ENCODE measurements at regions not wholly inside any gene's neighbourhood (a gene's known extent, or its start where the extent isn't known, plus 50 kb on each side); places are given as distances from the start of the nearest gene placed in this dataset.
"Not testable (repeated sequence)": the region's sequence is repeated elsewhere in the genome, so short reads cannot be mapped to it uniquely, and the experiment has no call there.

DNA sequence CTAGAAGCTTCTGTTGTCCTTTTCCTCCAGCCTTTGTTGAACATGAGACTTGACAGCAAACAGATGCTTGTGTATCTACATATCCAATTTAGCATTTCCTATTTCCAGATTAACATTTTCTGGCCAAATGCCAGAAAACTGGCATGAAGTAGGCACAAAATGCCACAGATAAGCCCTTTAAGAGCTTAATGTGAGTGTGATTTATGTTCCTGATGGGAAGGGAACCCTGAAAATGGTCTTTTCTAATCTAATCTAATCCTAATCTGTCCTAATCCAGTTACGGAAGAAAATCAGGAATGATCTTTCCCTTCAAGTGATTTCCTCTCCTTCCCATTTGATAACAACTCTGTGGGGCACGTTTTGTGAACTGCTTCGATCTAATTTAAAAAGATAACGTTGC lies 133.0 kb upstream of the C1QTNF7 start:
- no peak for DNase-seq

- no peak for DNase-seq
Measured at GRCh38 chr4:15295421-15296162, 132.2 kb upstream of the C1QTNF7 start.

DNA sequence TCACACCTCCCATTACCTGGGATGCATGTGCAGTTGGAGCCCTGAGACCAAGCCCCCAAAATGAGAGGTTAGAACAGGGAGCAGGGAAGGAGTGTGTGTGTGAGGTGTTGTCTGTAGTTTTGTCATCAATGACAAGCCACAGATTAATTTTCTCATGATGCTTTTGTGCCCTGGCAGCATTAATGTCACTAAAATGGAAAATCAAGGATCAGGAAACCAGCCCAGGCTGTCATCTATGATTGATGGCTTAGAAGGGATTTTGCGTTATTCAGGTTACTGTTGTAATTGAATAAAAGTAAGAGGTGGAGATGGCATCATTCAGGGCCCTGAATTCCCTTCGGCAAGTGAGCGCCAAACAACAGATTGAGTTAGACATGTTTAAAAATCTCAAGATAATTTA lies 130.5 kb upstream of the C1QTNF7 start:
- DNase-seq, result no peak

GRCh38 chr4:15299627-15300026 lies 128.2 kb upstream of the C1QTNF7 start:
- no peak for DNase-seq

DNA sequence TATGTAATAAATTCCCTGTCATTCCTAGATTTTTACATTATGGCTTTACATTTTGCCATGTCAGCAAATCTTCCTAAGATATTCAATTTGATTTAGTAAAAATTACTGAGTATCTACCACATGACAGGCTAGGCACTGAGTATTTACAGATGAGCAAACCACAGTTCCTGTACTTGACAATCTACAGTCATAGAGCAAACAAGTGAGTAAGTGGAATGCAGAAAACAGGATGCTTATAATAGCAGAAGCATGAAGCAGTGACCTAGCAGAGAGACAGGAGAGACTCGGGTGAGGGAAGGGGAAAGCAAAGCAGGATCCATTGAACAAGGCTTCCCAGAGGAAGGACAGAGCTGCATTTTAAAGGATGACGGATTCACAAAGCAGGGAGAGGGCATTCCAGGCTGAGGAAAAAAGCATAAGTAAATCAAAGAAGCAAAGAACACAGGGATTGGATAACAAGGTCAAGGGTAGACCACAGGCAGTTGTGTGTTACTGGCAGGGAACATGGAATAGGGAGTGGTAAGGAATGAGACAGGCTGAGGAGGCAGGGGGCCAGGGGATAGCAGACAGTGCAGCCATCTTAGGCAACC lies 124.7 kb upstream of the C1QTNF7 start:
- DNase-seq, result no peak

- DNase-seq, result no peak
Measured at GRCh38 chr4:15314974-15315373, 112.9 kb upstream of the C1QTNF7 start.

GRCh38 chr4:15317246-15317645 lies 110.6 kb upstream of the C1QTNF7 start:
- no peak for DNase-seq

GRCh38 chr4:15318621-15319348 lies 109.0 kb upstream of the C1QTNF7 start:
- no peak for DNase-seq

- no peak for DNase-seq
Measured at GRCh38 chr4:15320121-15320678, 107.6 kb upstream of the C1QTNF7 start.

- no peak for DNase-seq
Measured at GRCh38 chr4:15322006-15322405, 105.8 kb upstream of the C1QTNF7 start.

DNA sequence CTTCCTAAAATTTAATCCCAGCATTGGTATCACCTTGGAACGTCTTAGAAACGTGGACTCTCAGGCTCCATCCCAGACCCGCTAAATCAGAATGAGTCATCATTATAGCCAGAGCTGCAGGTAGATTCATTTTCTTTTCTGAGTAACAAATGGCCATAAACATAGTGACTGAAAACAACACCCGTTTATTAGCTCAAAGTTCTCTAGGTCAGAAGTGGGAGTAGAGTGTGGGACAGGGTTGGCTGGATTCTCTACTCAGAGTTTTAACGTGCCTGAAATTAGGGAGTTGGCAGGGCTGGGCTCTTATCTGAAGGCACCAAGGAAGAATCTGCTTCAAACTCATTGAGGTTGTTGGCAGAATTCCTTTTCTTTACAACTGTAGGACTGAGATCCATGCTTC lies 101.8 kb upstream of the C1QTNF7 start:
- no peak for DNase-seq

DNA sequence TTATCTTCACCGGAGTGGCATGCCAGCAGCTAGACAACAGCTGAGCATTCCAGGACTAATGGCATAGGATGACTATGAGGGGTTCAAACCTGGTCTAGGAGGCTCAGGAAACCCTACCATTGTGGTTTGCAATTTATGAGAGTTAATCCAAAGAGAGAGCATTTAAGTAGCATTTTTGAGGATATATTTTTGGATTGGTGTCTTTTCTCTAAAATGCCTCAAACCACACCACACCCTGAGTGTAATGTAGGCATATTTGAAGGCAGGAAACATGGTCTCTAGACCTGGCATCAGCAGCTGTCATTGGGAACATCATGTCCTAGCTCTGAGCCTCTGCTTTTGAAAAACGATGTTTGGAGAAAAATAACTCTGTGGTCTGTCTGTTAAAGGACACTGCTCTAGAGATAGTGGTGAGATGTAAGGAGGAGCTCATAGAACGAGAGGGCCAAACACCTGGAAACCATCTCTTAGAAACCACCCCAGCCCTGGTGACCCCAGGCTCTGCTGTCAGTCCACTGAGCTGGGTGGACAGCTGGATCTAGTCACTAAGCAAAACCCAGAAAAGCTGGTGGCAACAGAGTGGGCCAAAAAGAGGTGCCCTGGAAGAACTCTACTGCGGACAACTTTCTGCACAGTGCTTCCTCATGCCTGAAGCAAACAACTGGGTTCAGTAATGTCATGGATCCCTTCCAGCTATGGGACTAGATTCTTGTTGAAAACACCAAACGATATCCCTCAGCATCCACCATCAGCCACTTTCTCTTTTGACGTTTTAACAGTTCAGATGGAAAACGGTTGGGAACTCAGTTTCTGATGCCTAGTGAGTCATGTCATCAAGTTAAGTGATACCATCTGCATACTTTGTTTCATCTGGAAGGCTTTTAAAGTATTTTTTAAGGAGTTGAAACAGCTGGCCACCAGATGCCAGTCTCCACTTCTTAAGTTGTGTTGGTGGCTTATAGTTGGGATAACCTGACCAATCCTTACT lies 100.2 kb upstream of the C1QTNF7 start:
- DNase-seq, result no peak

GRCh38 chr4:15331930-15332329 lies 95.9 kb upstream of the C1QTNF7 start:
- no peak for DNase-seq

DNA sequence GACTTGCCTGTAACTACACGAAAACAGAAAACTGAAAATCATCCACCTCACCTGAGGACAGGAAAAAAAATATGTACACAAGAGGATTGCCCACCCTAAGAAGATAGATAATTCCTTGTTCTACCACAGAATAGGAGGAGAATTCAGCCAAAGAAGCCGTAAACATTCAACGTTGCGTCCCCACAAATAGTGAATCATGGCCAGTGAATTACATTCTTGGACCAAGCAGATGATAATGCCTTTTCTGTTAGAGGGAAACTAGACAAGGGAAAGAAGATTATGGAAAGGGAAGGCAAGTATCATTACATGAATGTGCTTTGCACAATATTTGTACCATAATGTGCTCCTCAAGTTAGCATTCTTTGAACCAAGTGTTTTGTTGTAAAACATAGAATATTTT lies 95.5 kb upstream of the C1QTNF7 start:
- DNase-seq, result no peak

DNA sequence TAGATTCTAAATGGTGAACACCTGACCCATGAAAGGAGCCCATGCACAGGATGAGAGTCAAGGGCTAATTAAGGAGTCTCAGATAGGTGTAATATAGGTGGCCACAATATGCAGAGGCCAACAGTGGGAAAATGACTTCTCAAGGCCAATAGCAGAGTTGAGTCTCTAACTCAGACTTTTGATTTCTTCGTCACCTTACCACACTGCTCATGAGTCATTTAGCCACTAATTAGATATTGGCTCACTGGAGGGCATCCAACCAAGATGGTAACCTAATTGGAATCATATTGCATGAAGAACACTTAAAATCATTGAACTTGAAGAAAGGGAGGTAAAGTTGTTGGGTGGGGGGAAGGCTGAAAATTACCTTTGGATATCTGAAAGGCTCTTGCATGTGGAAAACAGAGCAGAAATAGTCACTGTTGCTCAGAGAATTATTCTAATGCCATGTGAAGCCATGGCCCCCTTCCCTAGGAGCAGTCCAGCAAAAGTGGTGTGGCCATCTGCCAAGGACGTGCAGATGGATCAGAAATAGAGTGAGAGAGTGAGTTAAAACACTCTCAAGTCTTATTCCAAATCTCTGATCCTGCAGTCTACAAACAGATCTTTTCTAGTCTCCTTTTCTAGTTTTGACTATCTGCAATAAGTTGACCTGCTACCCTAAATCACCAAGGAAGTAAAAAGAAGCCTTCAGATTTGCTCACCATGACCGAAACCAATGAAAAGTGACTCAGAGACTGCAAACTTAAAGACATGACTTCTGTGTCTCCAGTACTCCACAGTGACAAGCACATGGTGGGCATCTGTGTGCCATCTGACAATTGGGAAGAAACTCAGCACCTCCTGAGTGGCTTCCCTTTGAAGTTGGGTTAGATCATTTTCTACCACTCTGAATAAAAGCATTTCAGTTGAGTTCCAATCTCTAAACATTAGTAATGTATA lies 93.9 kb upstream of the C1QTNF7 start:
- DNase-seq, result no peak

- DNase-seq, result no peak
Measured at GRCh38 chr4:15336410-15337167, 91.2 kb upstream of the C1QTNF7 start.

- DNase-seq, result not testable (repeated sequence)
Measured at GRCh38 chr4:15337168-15337657, 90.6 kb upstream of the C1QTNF7 start.

DNA sequence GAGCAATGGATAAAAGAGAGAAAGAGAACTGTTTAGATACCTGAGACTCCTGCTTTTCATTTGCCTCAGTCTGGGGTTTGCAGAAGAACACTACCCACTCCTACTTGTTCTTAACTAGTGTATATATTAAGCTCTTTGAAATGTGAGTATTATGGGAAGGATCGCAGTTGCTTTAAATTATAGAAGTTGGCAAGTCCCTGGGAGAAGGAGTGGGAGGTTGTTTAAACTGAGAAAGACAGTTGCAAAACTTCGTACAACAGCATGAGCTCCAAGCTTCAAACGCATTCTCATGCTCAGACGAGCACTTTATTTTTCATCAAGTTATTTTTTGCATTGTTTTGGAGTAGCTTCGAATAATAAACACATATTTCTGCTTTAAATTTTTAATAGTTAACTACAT lies 88.1 kb upstream of the C1QTNF7 start:
- DNase-seq, result no peak

DNA sequence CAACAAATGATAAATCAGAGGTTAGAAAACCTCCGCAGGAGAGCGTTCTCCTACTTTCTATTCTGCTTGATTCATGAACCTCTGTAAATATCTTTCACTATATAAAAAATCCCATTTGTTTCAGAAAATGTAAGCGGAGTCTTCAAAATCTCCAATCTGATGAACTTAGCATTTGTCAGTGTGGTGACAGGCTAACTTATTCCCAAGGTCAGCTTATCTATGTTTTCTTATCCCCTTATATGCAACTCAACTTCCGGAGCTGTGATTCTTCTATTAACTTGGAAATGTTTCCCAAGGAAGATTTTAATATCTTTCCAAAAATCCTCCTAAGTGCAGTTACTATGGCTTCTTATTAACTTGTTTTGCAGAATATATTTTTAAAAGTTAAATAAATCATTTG lies 87.5 kb upstream of the C1QTNF7 start:
- DNase-seq, result no peak
